Right lobe of liver (tissue), 4 donors: ENCODE measurements at regions not wholly inside any gene's neighbourhood (a gene's known extent, or its start where the extent isn't known, plus 50 kb on each side); places are given as distances from the start of the nearest gene placed in this dataset.

Experiments used
- POLR2A ChIP-seq: fragments of 450-650 bp; IDR thresholded peaks from one replicate; pipeline ENCODE4 v1.6.1; 2017; ENCODE audit warnings: antibody characterized with exemption, mild to moderate bottlenecking
- TF ChIP-seq, protein P1 (sequence below), 4 donors: fragments of 200-600 bp in 3 of 4; fragments of 450-650 bp in 1 of 4; IDR thresholded peaks; one replicate each; pipeline versions ENCODE4 v1.5.1 to v1.8.0; 2016 to 2022; ENCODE audit warnings: antibody characterized with exemption in 4 of 4, mild to moderate bottlenecking in 2 of 4
- donor health status: DM: no; HTN: no; CAD: no.
- donor health status: DM: no; HTN: no; CAD: no.
- donor health status: DM: no; HTN: yes; CAD: no.

DNA sequence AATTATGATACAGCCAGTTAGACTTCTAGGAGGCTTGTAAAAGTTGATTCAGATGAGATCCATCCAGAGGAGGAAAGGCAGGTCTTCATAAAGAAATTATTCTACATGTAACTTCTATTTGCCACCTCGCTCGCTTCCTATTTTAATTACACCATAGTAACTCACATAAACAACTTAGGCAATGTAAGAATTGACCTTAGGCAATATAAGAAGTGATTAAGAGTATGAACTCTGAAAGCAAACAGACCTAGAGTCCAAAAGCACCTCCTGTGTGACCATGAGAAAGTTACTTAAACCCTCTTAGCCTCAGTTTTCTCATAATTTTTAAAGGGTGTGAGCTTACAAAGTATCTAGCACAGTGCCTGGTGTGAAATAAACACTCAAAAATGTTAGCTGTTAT lies 192.7 kb upstream of the NFIA start:
- no peak for TF ChIP-seq POLR2A
- TF ChIP-seq, protein P1, sequence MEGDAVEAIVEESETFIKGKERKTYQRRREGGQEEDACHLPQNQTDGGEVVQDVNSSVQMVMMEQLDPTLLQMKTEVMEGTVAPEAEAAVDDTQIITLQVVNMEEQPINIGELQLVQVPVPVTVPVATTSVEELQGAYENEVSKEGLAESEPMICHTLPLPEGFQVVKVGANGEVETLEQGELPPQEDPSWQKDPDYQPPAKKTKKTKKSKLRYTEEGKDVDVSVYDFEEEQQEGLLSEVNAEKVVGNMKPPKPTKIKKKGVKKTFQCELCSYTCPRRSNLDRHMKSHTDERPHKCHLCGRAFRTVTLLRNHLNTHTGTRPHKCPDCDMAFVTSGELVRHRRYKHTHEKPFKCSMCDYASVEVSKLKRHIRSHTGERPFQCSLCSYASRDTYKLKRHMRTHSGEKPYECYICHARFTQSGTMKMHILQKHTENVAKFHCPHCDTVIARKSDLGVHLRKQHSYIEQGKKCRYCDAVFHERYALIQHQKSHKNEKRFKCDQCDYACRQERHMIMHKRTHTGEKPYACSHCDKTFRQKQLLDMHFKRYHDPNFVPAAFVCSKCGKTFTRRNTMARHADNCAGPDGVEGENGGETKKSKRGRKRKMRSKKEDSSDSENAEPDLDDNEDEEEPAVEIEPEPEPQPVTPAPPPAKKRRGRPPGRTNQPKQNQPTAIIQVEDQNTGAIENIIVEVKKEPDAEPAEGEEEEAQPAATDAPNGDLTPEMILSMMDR (IDR thresholded peaks at IDR 0.05): no peak
